Myocyte (in vitro differentiated cells): ENCODE measurements at regions not wholly inside any gene's neighbourhood (a gene's known extent, or its start where the extent isn't known, plus 50 kb on each side); places are given as distances from the start of the nearest gene placed in this dataset.
A peak's percentile ranks its signal among the peaks of the same experiment; 100 is the strongest.
"Not testable (repeated sequence)": the region's sequence is repeated elsewhere in the genome, so short reads cannot be mapped to it uniquely, and the experiment has no call there.

Source experiments
- DNase-seq: peaks from one replicate; pipeline ENCODE4 v3.0.0-alpha.2; 2012; ENCODE audit warnings: low read depth

DNA sequence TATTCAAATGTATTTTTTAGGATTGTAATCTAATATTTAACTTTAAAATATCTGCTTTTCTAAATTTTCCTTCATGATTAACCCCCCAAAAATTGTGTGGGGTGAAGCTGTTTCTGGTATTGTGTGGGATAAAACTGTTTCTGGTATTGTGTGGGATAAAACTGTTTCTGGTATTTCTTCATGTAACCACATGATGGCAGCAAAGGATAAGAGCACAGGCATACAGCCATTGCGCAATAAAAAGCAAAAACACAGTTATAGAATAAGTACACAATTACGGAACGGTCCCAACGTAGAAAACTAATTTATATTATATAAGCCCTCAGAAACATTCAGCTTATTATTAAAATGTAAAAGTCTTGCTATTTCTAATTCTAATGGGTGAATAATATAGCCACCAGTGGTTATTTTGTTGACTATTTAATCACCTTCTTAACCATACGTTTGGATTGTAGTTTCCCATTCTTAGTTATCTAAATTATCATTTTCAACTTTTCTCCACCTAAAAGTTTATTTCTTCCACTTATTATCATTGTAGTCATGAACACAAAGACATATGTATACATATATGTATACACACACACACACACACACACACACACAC, 333.9 kb upstream of the FSTL5 start:
- DNase-seq, result peak; percentile 39

DNA sequence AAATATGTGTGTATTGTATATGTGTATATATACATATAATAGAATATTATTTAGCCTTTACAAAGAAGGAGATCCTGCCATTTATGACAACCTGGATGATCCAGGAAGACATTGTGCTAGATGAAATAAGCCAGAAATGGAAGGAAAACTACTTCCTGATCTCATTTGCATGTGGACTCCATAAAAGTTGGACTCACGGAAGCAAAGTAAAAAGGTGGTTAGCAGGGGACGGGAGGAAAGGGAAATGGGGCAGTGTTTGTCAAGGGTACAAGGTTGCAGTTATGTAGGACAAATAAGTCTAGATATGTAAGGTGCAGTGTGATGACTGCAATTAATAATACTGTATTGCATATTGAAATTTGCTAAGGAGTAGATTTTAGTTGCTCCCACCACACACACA, 331.1 kb upstream of the FSTL5 start:
- DNase-seq, result no peak

DNA sequence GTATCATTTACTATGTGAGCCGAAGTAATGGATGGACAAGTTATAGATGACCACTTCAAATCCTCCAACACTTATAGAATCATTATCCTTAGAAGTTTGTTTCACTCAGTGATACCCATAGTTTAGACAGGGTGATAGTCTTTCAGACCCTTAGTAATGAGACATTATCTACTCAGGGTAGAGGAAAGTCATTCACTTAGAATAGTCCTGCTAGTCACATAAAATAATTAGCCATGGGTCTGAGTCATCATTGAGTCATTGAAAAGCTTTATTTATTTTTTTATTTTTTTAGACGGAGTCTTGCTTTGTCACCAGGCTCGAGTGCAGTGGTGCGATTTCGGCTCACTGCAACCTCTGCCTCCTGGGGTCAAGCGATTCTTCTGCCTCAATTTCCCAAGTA, 321.7 kb upstream of the FSTL5 start:
- peak; percentile 4 for DNase-seq

DNA sequence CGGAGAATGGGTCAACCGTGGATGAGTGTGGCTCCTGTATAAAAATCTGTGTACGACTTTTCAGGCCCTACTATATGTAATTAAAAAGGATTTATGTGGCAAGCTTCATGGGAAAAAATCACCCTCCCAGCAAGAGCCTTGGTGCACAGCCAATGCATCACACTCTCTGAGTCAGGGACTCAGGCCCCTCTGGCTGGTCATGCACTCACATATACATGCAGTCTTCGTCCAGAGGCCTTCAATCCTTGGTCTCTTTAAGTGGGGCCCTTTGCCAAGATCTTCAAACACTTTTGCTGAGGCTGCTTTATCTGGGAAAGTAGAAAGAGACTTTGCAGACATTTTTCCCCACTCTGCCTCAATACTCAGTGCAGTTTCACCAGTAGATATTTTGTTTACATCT, 311.4 kb upstream of the FSTL5 start:
- no peak for DNase-seq

DNA sequence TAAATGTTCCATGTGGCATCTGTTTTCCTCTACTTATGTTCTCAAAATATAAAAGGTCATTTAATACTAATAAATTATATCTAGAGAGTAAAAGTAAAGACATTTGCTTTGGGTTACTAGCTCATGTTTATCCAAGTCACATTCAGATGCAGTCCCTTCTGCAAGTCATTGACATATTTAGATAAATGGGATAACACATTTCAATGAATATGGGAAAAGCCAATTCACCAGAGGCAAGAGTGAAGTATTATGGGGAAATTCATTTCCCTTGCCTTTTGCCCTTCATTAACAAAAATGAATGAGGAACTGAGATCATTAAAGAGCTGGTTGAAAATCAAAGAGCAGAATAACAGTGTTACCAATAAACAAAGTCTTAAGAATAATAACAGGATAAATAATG, 306.2 kb upstream of the FSTL5 start:
- no peak for DNase-seq

DNA sequence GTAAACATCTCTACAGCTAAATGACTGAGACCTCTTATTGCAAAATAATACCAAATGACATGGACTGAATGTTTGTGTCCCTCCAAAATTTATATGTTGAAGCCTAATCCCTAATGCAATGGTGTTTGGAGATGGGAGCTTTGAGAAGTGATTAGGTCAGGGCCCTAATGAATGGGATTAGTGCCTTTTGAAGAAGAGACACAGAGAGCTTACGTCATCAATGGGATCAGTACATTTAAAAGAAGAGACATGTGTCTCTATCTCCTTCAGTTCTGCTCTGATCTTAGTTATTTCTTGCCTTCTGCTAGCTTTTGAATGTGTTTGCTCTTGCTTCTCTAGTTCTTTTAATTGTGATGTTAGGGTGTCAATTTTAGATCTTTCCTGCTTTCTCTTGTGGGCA, 301.6 kb upstream of the FSTL5 start:
- not testable (repeated sequence) for DNase-seq

DNA sequence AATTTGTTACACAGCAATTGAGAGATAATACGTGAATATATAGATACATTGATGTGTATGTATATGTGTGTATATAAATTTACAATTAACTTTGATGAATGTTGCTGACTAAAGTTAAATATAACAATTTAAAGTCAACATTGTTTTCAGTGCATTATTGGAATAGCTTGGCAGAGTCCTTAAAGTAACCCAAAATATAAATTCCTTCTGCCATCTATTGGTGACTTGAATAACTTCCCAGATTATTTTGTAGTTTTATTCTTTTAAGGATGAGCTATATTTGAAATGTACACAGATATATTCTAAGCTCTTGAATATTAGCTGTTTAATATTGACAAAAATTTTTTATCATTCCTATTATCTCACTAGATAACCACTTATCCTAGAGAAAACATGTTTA, 298.2 kb upstream of the FSTL5 start:
- no peak for DNase-seq

DNA sequence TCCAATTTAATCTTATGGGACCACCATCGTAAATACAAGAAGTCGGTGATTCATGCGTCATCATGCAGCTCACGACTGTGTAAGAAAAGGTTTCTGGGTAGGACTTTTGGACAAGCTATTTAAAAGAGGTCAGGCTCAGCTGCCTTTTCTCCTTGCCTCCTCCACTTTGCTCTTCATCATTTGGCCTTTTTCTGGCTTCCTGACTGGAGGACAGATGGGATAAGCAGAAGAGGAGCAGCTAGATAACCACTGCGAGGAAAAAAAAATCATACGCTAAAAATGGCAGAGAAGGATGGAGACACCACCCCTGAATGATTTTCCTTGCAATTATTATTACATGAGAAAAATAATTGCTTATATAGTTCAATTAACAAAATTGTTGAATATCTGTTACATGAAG, 294.3 kb upstream of the FSTL5 start:
- DNase-seq, result no peak

DNA sequence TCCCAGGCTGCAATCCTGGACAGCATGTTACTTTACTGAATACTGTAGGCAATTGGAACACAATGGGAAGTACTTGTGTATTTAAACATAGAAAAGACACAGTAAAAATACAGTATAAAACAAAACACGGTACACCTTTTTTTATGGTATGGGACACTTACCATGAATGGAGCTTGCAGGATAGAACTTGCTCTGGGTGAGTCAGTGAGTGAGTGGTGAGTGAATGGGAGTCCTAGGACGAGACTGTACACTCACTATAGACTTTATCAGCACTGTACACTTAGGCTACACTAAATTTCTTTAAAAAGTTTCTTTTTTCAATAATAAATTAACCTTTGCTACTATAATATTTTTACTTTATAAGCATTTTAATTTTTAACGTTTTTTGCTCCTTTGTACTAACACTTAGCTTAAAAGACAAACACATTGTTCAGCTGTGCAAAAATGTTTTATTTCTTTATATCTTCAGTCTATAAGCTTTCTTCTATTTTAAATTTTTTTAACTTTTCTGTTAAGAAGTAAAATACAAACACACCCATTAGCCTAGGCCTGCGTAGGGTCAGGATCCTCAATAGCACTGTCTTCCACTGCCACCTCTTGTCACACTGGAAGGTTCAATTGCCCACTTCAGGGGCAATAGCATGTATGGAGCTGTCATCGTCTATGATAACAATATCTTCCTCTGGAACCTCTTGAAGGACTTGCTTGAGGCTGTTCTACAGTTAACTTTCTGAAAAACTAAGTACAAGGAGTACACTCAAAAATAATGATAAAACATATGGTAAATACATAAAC, 293.5 kb upstream of the FSTL5 start:
- no peak for DNase-seq

DNA sequence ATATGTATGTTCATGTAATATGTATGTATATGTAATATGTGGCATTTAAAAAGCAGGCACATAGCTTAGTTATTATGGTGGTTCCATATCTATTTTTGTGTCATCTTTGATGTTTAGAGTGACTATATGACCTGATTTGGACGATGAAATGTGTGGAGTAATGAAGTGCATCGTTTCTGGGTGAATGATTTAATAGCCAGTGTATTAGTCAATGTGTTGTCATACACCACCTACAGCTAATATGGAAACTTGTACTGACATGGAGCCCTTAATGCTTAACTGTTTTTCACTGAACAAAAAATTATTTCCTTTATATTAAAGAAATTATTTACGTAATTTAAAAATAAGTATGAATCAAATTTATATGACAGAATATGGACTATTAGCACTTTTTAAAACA, 292.3 kb upstream of the FSTL5 start:
- no peak for DNase-seq

DNA sequence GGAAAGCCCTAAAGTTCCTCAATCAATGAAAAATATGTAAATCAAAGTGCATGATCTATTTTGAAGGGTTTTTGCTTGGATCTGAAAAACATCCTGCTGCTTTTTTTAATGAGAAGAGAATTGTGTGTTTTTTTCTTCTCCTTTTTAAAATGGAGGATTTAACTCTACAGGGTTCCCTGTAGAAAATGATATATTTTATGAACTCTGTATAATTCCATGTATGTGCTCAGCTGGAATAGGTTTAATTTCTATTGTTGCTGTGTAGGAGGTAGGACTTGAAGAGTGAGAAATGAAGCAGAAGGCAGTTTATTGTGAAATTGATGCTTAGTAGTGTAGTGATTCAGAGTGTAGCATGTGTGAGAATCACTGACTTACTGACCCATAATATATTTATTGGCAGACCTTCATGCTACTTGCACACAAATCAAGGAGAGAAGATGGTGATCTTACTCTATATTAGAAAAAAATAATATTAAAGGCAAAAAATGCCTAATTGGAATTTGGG, 286.8 kb upstream of the FSTL5 start:
- DNase-seq, result no peak

DNA sequence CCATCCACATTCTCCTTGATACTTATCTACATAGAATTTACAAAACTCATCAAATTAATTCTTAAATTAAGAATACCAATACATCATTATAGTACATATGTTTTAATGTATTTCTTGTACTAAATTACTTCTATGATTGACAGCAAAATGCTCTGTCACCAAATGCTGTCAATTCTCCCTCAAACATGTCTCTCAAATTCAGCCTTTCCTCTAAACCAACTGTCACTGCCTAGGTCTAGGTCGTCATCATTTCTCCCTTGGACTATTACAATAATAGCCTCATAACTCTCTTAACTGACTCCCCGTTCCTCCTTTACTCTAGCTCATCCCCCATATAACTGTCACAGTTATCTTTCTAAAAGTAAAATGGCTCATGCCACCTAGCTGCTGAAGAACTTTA, 279.7 kb upstream of the FSTL5 start:
- no peak for DNase-seq

DNA sequence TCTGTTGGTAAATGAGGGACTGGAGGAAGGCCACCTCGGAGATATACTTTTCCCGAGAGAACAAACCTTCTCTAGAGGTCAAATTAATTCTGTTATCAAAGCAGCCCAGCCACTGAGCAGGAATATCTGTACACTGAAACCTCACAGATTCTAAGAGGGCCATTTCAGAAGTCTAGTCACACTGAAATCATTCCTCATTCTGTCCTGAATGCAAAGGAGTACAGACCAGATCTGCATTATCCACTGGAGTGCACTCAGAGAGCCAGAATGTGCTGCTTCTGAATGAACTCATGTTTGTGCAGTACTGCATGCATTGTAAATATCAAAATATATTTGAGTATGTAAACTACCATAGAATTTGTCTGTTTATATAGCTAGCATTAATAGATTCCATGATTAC, 278.3 kb upstream of the FSTL5 start:
- DNase-seq, result no peak

DNA sequence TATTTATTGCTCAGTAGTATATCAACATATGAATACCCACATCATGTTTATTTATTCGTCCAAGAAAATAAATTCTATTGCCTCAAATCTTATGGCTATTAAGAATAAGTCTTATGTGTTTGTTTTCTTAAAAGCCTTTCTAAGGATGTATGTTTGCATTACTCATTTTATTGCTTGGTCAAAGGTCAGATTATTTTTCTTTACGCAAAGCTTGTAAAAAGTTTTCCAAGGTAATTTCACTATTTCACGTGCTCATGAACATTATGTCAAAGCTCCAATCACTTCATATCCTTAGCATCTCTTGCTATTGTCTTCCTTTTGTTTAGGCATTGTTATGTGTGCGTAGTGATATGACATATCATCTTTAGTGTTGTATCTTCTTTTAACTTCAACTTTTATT, 258.5 kb upstream of the FSTL5 start:
- DNase-seq, result no peak

DNA sequence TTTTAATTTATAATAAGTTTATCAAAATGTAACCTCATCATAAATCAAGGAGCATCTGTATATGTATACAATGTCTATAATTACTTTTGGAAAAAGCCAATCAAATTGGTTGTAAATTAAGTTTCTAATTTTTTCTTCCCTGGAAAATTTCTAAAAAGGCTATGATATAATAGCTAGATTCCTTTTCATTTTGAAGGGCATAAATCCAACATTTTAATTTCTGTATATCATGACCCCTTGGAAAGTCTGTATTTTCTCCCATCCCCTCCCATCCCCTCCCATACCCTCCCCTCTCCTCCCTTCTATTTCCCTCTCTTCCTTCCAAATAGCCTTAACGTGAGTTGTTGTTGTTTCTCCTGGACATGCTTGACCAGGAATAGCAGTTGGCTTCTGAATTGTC, 247.1 kb upstream of the FSTL5 start:
- DNase-seq, result no peak

DNA sequence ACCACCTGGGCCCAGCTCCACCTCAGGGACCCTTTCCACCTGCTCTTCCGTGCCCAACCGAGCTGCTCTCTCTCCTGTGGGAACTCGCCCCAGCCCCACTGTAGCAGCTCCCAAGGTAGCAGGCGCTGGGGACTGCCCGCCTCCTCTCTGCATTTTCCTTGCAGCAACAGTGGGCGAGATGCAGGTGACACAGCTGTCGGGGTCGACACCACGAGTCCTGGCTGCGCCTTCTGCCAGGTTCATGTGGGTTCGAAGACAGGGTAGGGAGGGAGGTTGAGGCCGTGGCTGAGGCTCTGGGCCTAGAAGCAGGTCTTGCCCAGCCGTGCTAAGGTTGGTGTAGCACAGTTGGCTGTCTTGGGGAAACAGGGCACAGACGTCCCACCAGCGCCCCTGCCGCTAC, 245.2 kb upstream of the FSTL5 start:
- no peak for DNase-seq

DNA sequence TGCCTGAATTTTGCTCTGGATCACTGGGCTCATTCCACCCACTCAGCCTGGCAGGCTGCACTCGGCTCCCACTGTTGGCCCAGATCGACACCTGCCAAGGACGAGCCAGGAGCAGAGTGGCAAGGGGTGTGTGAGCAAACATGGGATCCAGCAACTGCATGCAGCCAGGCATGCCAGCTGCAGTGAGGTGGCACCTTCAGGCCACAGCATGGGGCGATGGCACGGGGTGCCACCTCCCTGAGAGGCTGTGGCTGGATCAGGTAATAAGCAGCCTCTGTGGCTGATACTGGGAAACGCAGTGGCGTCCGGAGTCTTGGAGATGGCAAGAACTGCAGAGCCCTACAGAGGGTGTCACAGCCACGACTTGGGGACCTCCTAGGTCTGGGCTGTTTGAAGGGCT, 244.5 kb upstream of the FSTL5 start:
- DNase-seq, result no peak

DNA sequence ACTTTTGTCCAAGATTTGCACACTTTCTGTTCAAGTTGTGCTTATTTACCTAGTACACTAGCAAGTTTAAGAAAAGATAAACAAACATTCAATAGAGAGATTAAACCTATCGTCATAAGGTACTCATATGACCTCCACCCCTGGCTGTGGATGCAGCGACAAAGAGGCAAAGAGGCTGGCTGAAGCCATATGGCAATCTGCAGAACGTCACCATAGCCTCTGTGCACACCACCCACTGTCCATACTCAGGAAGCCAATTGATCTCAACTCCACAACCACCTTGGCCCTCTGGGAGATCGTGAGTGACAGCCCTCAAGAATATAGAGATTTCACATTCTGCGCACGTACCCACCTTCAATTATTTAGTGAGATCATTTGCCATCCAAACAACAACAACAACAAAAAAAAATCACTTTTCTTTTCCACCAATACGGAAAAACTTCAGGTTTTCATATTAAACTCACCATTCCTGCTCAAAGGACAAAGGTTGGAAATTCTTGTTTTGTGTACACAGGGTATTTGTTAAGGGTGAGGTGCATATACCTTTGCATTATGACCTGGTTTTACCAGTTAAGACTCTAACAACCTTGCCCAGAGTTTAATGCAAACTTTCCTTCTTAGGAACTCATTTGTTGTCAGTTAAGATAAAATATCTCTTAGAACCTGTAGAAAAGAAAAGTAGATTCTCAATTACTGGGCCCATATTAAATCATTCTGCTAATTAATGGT, 243.0 kb upstream of the FSTL5 start:
- no peak for DNase-seq

DNA sequence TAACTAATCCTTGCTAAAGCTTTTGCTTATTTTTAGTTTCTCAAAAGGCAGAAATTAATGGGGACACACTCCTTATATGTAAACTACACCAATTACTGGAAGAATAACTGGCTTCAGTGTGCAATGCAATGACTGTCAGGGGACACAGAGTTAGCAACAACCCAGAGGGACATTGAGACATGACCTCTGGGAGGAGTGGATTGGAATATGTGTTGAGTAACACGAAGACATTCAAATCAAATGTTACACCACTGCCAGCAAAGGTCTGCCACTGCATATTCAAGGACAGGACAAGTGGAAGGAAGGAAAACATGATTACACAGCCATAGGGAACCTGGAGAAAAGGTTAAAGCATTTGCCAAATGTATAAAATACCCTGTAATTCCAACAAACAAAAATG, 240.1 kb upstream of the FSTL5 start:
- DNase-seq, result no peak

DNA sequence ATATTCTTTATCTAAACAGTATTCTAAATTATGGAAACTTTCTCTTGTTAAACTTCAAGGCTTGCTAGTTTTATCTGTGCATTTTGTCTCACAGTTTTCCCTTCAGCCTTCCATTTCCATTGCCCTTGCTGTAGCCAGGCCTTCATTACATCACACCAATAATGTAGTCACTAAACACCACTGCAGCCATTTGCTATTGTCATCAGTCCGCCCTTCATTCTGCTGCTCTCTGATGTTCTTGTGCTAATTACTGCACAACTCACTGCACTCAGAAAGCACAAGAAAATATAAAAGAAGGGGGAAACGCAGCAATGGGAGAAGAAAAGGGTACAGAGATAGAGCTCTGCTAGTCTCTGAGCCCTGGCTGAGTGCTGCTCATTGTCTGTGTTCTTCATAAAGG, 239.6 kb upstream of the FSTL5 start:
- no peak for DNase-seq

DNA sequence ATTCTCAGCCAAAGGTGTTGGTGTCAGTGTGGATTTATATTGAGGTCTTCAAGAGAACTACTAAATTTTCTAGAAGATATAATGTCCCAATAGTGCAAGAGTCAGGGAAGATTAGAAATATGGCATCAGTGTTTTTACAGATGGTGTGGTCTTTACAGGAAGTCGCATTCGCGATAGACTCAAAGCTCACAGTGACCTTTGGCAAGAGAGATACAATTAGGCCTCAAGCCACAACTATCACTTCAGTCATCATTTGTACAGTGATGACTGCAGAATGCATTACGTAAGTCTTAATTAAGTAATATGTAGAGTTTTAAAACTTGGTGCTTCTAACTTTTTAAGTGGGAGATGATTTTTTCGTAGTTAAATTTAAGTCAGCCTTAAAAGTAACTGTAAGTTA, 237.2 kb upstream of the FSTL5 start:
- no peak for DNase-seq

DNA sequence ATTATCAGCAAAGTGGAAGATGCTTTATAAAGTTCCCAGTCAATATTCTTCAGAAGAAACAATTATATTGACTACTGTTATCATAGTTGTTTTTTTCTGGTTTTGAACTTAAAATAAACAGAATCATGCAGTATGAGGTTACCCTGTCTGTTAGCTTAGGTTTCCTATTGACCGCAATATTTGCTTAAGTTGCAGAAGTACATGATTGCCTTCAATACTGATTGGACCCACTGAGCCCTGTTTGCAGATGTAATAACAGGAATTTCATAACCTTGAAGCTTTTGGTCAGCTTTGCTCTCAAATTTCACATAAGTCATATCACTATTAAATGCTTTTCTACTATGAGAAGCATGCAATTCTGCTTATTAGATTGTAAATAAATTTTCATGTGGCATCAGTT, 229.1 kb upstream of the FSTL5 start:
- DNase-seq, result no peak

DNA sequence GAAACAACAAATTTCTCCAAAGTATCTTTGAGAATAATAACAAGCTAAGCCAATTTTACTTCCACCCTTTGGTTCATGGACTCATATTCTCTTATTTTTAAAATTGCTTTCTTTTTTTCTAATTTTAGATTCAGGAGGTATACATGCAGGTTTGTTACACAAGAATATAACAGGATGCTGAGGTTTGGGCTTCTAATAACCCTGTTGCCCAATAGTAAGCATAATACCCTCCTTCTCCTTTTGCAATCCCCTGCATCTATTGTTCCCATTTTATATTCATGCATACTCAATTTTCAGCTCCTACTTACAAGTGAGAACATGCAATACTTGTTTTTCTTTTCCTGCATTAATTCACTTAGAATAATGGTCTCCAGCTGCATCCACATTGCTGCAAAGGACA, 202.3 kb upstream of the FSTL5 start:
- no peak for DNase-seq
